IMR-90 (cell line): ENCODE measurements at regions not wholly inside any gene's neighbourhood (a gene's known extent, or its start where the extent isn't known, plus 50 kb on each side); places are given as distances from the start of the nearest gene placed in this dataset.

ENCODE experiments used
- ATAC-seq: fragments of 200-7000 bp; cut with Tn5 transposase; 2 replicates; pipeline ENCODE4 v1.9.1; 2020; ENCODE audit warnings: low read depth, mild to moderate bottlenecking, moderate library complexity
- BruUV-seq: library from RNA; stranded (reverse); fragments of 400-500 nt; replicated peaks from 2 replicates; lab custom pipeline; 2021; lab: Mats Ljungman, UMichigan
- CTCF ChIA-PET: fragments of 300-600 bp; formaldehyde crosslinking; extraction: SDS; loops from one replicate; lab custom pipeline; 2021; ENCODE audit warnings: antibody characterized with exemption; lab: Yijun Ruan, JAX
- POLR2A ChIA-PET: fragments of 300-600 bp; sonication (Branson Sonifier 250); formaldehyde crosslinking; loops from one replicate; lab custom pipeline; 2022; ENCODE audit warnings: antibody characterized with exemption; ENCODE audit not compliant: unreplicated experiment; lab: Charles Lee
- DNase-seq: peaks from one replicate; pipeline ENCODE4 v3.0.0; 2013
- H2AFZ ChIP-seq: replicated peaks from 2 replicates; pipeline ENCODE3; 2013; ENCODE audit warnings: low read length, mild to moderate bottlenecking; ENCODE audit not compliant: poor library complexity
- H2AK5ac ChIP-seq: 2 replicates; pipeline ENCODE4 v1.6.1; 2013; ENCODE audit warnings: low read depth, low read length, inconsistent platforms
- H2AK9ac ChIP-seq: replicated peaks from 2 replicates; pipeline ENCODE3; 2013; ENCODE audit warnings: mild to moderate bottlenecking, low read depth, low read length, moderate library complexity; ENCODE audit not compliant: poor library complexity
- H2BK120ac ChIP-seq: 2 replicates; pipeline ENCODE4 v1.6.1; 2013; ENCODE audit warnings: low read depth, low read length, inconsistent platforms
- H2BK15ac ChIP-seq: 3 replicates; pipeline ENCODE4 v1.6.1; 2013; ENCODE audit warnings: low read depth, low read length, inconsistent platforms
- H2BK20ac ChIP-seq: 2 replicates; pipeline ENCODE4 v1.6.1; 2013; ENCODE audit warnings: low read depth, mild to moderate bottlenecking, inconsistent platforms, low read length, moderate library complexity
- H2BK5ac ChIP-seq: 2 replicates; pipeline ENCODE4 v1.6.1; 2013; ENCODE audit warnings: mild to moderate bottlenecking, low read depth, low read length, inconsistent platforms; ENCODE audit not compliant: poor library complexity, severe bottlenecking
- H3K14ac ChIP-seq: replicated peaks from 2 replicates; pipeline ENCODE4 v1.6.1; 2013; ENCODE audit warnings: low read depth, low read length, inconsistent platforms
- H3K18ac ChIP-seq: 2 replicates; pipeline ENCODE4 v1.6.1; 2013; ENCODE audit warnings: low read depth, low read length, control low read depth
- H3K23ac ChIP-seq: 2 replicates; pipeline ENCODE4 v1.6.1; 2013; ENCODE audit warnings: low read depth, low read length, inconsistent platforms
- H3K27ac ChIP-seq: 2 replicates; pipeline ENCODE4 v1.5.1; 2013; ENCODE audit warnings: mild to moderate bottlenecking, control low read depth, low read length; ENCODE audit not compliant: insufficient read depth
- H3K27me3 ChIP-seq: 2 replicates; pipeline ENCODE4 v1.6.1; 2013; ENCODE audit warnings: low read length; ENCODE audit not compliant: control insufficient read depth, insufficient read depth
- H3K36me3 ChIP-seq: 2 replicates; pipeline ENCODE4 v1.6.1; 2013; ENCODE audit warnings: low read length, mixed read lengths; ENCODE audit not compliant: control insufficient read depth, insufficient read depth
- H3K4ac ChIP-seq: 2 replicates; pipeline ENCODE4 v1.6.1; 2013; ENCODE audit warnings: low read depth, low read length, inconsistent platforms
- H3K4me1 ChIP-seq: 2 replicates; pipeline ENCODE4 v1.6.1; 2013; ENCODE audit warnings: low read length, mixed read lengths; ENCODE audit not compliant: control insufficient read depth, insufficient read depth
- H3K4me2 ChIP-seq: 2 replicates; pipeline ENCODE4 v1.6.1; 2013; ENCODE audit warnings: low read depth, mild to moderate bottlenecking, control low read depth, low read length, moderate library complexity
- H3K4me3 ChIP-seq: 2 replicates; pipeline ENCODE4 v1.5.1; 2013; ENCODE audit warnings: low read depth, mild to moderate bottlenecking, control low read depth, low read length, moderate library complexity; ENCODE audit not compliant: insufficient read depth
- H3K56ac ChIP-seq: 2 replicates; pipeline ENCODE4 v1.6.1; 2013; ENCODE audit warnings: low read length, inconsistent platforms; ENCODE audit not compliant: insufficient read depth; ENCODE audit errors: extremely low read depth
- H3K79me1 ChIP-seq, 2 experiments: 2 replicates each; pipeline ENCODE4 v1.6.1; 2013; ENCODE audit warnings: low read length in 2 of 2, inconsistent platforms in 1 of 2, low read depth in 1 of 2
- H3K9ac ChIP-seq: 2 replicates; pipeline ENCODE4 v1.6.1; 2013; ENCODE audit warnings: low read depth, low read length, control low read depth
- H3K9me1 ChIP-seq: 2 replicates; pipeline ENCODE4 v1.6.1; 2013; ENCODE audit warnings: low read length, inconsistent platforms; ENCODE audit not compliant: insufficient read depth
- H3K9me3 ChIP-seq: 2 replicates; pipeline ENCODE4 v1.6.1; 2013; ENCODE audit warnings: low read length; ENCODE audit not compliant: control insufficient read depth, insufficient read depth
- H4K20me1 ChIP-seq: 2 replicates; pipeline ENCODE4 v1.6.1; 2013; ENCODE audit warnings: low read length, inconsistent platforms; ENCODE audit not compliant: insufficient read depth
- H4K5ac ChIP-seq: 2 replicates; pipeline ENCODE4 v1.6.1; 2013; ENCODE audit warnings: mild to moderate bottlenecking, low read depth, low read length, control low read depth
- H4K8ac ChIP-seq, 2 experiments: 2 replicates each; pipeline ENCODE4 v1.6.1; 2013; ENCODE audit warnings: low read depth in 2 of 2, low read length in 2 of 2, control low read depth in 1 of 2, inconsistent platforms in 1 of 2
- H4K91ac ChIP-seq: 2 replicates; pipeline ENCODE4 v1.6.1; 2013; ENCODE audit warnings: low read depth, low read length, inconsistent platforms; ENCODE audit not compliant: insufficient read depth
- BHLHE40 ChIP-seq: fragments of 150-350 bp; IDR thresholded peaks from 2 replicates; pipeline ENCODE4 v1.6.1; 2016; ENCODE audit warnings: mild to moderate bottlenecking, low read depth, low read length
- CEBPB ChIP-seq: IDR thresholded peaks from 2 replicates; pipeline ENCODE4 v1.6.1; 2012; ENCODE audit warnings: low read depth, low read length, improper control_type of control experiment
- CHD1 ChIP-seq: IDR thresholded peaks from 2 replicates; pipeline ENCODE4 v1.6.1; 2012; ENCODE audit warnings: low read depth, low read length, improper control_type of control experiment
- MXI1 ChIP-seq: IDR thresholded peaks from 2 replicates; pipeline ENCODE4 v1.6.1; 2012; ENCODE audit warnings: low read depth, mild to moderate bottlenecking, low read length, moderate library complexity, borderline replicate concordance
- NFE2L2 ChIP-seq: fragments of 150-350 bp; IDR thresholded peaks from 2 replicates; pipeline ENCODE4 v1.6.1; 2016; ENCODE audit warnings: low read depth, mild to moderate bottlenecking, low read length
- POLR2A ChIP-seq: IDR thresholded peaks from 2 replicates; pipeline ENCODE4 v1.6.1; 2012; ENCODE audit warnings: mild to moderate bottlenecking, low read depth, low read length
- RAD21 ChIP-seq: IDR thresholded peaks from 2 replicates; pipeline ENCODE4 v1.6.1; 2012; ENCODE audit warnings: low read length, improper control_type of control experiment
- RCOR1 ChIP-seq: IDR thresholded peaks from 2 replicates; pipeline ENCODE4 v1.6.1; 2012; ENCODE audit warnings: mild to moderate bottlenecking, low read length, improper control_type of control experiment; ENCODE audit not compliant: insufficient replicate concordance
- WGBS, 2 experiments: methylation state at CpG; one replicate each; pipeline versions ENCODE4 v1.1.5 to v1.1.7; 2013; ENCODE audit warnings: missing lambda C conversion rate in 2 of 2; ENCODE audit not compliant: insufficient read length in 1 of 2; ENCODE audit errors: extremely low coverage in 2 of 2; 5-methylcytosine and 5-hydroxymethylcytosine counted together
- dilution Hi-C: fragments of 300-500 bp; cut with HindIII; formaldehyde crosslinking; loops from one replicate; pipeline ENCODE4 v1.14.3; 2018; ENCODE audit warnings: low sequenced_read_pairs; ENCODE audit not compliant: unreplicated experiment
- in situ Hi-C: fragments of 300-500 bp; cut with MboI; formaldehyde crosslinking; loops from 3 replicates; pipeline ENCODE4 v1.14.3; 2019; ENCODE audit warnings: low sequenced_read_pairs, inconsistent platforms, mixed read lengths
- intact Hi-C: fragments of 100-400 bp; cut with micrococcal nuclease; formaldehyde crosslinking; loops from 2 replicates; pipeline ENCODE4 v1.10.0; 2022
- TF ChIP-seq, protein P1 (sequence below): conservative IDR thresholded peaks from 2 replicates; pipeline ENCODE4 v1.5.1; 2012; ENCODE audit warnings: mild to moderate bottlenecking, low read depth, low read length, improper control_type of control experiment
- TF ChIP-seq, protein P2 (sequence below): fragments of 150-350 bp; IDR thresholded peaks from 2 replicates; pipeline ENCODE4 v1.6.1; 2017; ENCODE audit warnings: mild to moderate bottlenecking, antibody characterized with exemption, low read length, low read depth

DNA sequence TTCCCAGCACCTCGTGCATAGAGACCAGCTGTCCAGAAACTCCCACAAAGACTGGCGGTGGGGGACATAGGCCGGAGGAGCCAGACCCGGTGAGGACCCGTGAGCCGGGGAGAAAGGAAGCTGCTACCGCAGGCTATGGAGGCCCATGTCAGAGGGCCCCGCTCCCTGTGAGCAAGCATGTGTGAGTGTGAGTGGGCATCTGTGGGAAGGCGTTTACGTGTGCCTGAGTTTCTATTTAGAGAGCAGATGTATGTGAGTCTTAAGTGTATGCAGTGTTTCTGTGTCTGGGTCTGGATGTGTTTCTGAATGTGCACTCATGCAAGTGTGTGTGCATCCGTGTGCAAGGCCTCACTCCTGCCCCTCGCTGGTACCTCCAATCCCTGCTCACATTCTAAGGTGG is 187.8 kb upstream of the RAB6C start:
- H3K9me1 ChIP-seq = no peaks in the 10 kb centered on the region
- ATAC-seq (no peak), DNase-seq (no peak)
- dilution Hi-C loops = no loop called here
- no peak overlapping the region for H2AK9ac ChIP-seq
- ChIA-PET CTCF (no interaction called here), POLR2A (no interaction called here)
- in situ Hi-C loops = no loop called here
- H3K18ac ChIP-seq = no peak overlapping the region
- no peaks in the 10 kb centered on the region for H3K36me3 ChIP-seq
- no peak overlapping the region for H2AFZ ChIP-seq
- H3K56ac ChIP-seq = no peak overlapping the region
- H3K23ac ChIP-seq = no peak overlapping the region
- no TSS peak for BruUV-seq
- intact Hi-C loops = no loop called here
- TF ChIP-seq, protein P1, sequence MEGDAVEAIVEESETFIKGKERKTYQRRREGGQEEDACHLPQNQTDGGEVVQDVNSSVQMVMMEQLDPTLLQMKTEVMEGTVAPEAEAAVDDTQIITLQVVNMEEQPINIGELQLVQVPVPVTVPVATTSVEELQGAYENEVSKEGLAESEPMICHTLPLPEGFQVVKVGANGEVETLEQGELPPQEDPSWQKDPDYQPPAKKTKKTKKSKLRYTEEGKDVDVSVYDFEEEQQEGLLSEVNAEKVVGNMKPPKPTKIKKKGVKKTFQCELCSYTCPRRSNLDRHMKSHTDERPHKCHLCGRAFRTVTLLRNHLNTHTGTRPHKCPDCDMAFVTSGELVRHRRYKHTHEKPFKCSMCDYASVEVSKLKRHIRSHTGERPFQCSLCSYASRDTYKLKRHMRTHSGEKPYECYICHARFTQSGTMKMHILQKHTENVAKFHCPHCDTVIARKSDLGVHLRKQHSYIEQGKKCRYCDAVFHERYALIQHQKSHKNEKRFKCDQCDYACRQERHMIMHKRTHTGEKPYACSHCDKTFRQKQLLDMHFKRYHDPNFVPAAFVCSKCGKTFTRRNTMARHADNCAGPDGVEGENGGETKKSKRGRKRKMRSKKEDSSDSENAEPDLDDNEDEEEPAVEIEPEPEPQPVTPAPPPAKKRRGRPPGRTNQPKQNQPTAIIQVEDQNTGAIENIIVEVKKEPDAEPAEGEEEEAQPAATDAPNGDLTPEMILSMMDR = no peak
- TF ChIP-seq, protein P2, sequence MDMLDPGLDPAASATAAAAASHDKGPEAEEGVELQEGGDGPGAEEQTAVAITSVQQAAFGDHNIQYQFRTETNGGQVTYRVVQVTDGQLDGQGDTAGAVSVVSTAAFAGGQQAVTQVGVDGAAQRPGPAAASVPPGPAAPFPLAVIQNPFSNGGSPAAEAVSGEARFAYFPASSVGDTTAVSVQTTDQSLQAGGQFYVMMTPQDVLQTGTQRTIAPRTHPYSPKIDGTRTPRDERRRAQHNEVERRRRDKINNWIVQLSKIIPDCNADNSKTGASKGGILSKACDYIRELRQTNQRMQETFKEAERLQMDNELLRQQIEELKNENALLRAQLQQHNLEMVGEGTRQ = no peak
- TF ChIP-seq BHLHE40 (no peak), RAD21 (no peak), NFE2L2 (no peak), MXI1 (no peak), CEBPB (no peak), POLR2A (no peak), CHD1 (no peak), RCOR1 (no peak)
- H3K79me1 ChIP-seq = no peaks in the 10 kb centered on the region
- H4K20me1 ChIP-seq = no peaks in the 10 kb centered on the region
- no peak overlapping the region for H4K8ac ChIP-seq
- H3K4me2 ChIP-seq = no peak overlapping the region
- H3K4me1 ChIP-seq = no peaks in the 10 kb centered on the region
- H2AK5ac ChIP-seq = no peak overlapping the region
- 69% methylated on average over 5 of the region's 12 CpGs; no CpG with 5 or more reads in 1 of the 2 experiments for WGBS, 2 experiments
- no peak overlapping the region for H3K14ac ChIP-seq
- no peak overlapping the region for H4K91ac ChIP-seq
- no peaks in the 10 kb centered on the region for H3K27me3 ChIP-seq
- H2BK20ac ChIP-seq = no peak overlapping the region
- H2BK15ac ChIP-seq = no peak overlapping the region
- no peak overlapping the region for H3K27ac ChIP-seq
- no peak overlapping the region for H3K4ac ChIP-seq
- H4K5ac ChIP-seq = no peak overlapping the region
- H3K9me3 ChIP-seq = no peaks in the 10 kb centered on the region
- H3K9ac ChIP-seq = no peak overlapping the region
- no peak overlapping the region for H3K4me3 ChIP-seq
- H2BK5ac ChIP-seq = no peak overlapping the region
- H2BK120ac ChIP-seq = no peak overlapping the region
